ENCODE measurements at regions not wholly inside any gene's neighbourhood (a gene's known extent, or its start where the extent isn't known, plus 50 kb on each side); places are given as distances from the start of the nearest gene placed in this dataset.
A peak's percentile ranks its signal among the peaks of the same experiment; 100 is the strongest.
"Not testable (repeated sequence)": the region's sequence is repeated elsewhere in the genome, so short reads cannot be mapped to it uniquely, and the experiment has no call there.

DNA sequence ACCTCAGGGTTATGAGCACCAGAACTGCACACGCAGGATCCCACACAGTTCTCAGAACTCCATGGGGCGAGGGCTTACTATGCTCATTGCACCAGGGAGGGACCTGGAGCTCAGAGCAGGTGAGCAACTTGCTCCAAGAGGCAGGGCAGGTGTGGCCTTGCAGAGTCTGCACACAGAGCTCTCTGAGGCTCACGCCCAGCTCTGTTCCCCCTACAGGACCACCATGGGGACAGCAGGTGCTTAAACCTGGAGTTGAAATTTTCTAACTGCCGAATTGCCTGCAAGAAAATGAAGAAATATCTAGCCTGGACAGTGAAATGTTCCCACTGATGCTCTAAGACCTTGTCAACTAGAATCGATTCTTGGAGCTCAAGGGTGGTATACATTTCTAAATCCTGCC lies 49.9 kb upstream of the MSMB start:
- H3K4me1 ChIP-seq (ENCODE audit: insufficient read depth, insufficient read length) = peaks cover 12% of the 10 kb centered on the region
- not testable (repeated sequence) for H3K36me3 ChIP-seq (ENCODE audit: insufficient read depth, insufficient read length, low read length); H3K27me3 ChIP-seq (ENCODE audit: insufficient read depth, insufficient read length); H3K9ac ChIP-seq (ENCODE audit: insufficient read length, low read depth); DNase-seq (ENCODE audit: low read depth, low spot score); H3K9me3 ChIP-seq (ENCODE audit: insufficient read depth, low read length); H3K4me3 ChIP-seq (ENCODE audit: insufficient read length, low read depth)

DNA sequence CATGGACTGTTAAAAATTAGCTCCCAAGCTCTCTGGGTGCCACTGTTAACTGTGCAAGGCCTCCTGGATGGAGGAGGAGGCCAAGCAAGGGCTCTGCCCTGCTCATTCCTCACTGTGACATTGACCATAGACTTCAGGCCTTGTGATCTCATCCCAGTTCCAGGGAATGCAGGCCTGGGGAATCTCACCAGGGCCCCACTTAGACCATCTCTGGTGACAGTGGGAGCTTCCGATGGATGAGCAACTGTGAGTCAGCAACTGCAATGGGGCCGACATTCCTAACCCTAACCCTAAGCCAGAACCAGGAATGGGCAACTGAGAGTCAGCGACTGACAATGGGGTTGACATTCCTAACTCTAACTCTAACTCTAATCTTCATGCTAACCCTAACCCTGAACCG lies 50.4 kb upstream of the MSMB start:
- no peak for DNase-seq (ENCODE audit: low read depth, low spot score)
- H3K4me1 ChIP-seq (ENCODE audit: insufficient read depth, insufficient read length) = peaks cover 12% of the 10 kb centered on the region
- no peaks in the 10 kb centered on the region for H3K27me3 ChIP-seq (ENCODE audit: insufficient read depth, insufficient read length)
- TF ChIP-seq SUZ12 (IDR thresholded peaks at IDR 0.05; ENCODE audit: extremely low read depth, insufficient read depth, insufficient read length) (no peak), YY1 (IDR thresholded peaks at IDR 0.05; ENCODE audit: insufficient read depth, insufficient read length) (no peak), ZNF274 (IDR thresholded peaks at IDR 0.05; ENCODE audit: low read depth, low read length) (no peak)
- H3K9me3 ChIP-seq (ENCODE audit: insufficient read depth, low read length) = no peaks in the 10 kb centered on the region
- no peak overlapping the region for H3K9ac ChIP-seq (ENCODE audit: insufficient read length, low read depth)
- no peaks in the 10 kb centered on the region for H3K36me3 ChIP-seq (ENCODE audit: insufficient read depth, insufficient read length, low read length)
- no peak overlapping the region for H3K4me3 ChIP-seq (ENCODE audit: insufficient read length, low read depth)

DNA sequence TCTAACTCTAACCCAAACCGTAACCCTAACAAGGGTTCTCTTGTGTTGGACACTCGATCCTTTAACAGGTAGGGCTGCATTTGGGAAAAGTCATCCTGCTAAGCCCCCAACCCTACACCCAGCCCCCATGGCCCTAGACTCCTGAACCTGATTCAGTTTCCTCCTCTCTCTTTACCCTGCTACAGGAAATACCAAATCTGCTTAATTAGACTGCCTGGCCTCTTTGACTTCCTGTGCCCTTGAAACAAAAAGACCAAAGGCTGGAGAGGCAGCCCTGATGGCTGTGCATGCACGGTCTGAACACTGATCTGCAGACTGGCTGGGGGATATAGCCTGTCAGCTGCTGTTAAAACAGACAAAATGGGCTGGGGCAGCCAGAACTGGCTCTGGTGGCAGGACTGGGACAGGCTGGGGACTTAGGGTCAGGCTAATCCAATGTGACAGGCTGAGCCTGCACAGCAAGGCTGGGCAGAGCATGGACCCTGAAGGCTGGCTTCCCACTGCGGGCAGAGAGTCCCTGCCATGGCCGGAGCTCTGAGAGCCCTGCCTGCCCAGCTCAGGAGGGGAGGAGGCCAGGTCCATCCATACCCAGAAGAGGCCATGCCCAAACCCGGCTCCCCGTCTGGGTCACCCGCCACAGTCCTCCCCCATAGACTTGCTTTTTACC lies 51.0 kb upstream of the MSMB start:
- Histone ChIP-seq H3K9ac (ENCODE audit: insufficient read length, low read depth) (no peak overlapping the region), H3K4me1 (ENCODE audit: insufficient read depth, insufficient read length) (peaks cover 12% of the 10 kb centered on the region), H3K27me3 (ENCODE audit: insufficient read depth, insufficient read length) (no peaks in the 10 kb centered on the region), H3K36me3 (ENCODE audit: insufficient read depth, insufficient read length, low read length) (no peaks in the 10 kb centered on the region), H3K4me3 (ENCODE audit: insufficient read length, low read depth) (no peak overlapping the region), H3K9me3 (ENCODE audit: insufficient read depth, low read length) (no peaks in the 10 kb centered on the region)
- TF ChIP-seq SUZ12 (IDR thresholded peaks at IDR 0.05; ENCODE audit: extremely low read depth, insufficient read depth, insufficient read length) (no peak), ZNF274 (IDR thresholded peaks at IDR 0.05; ENCODE audit: low read depth, low read length) (no peak), YY1 (IDR thresholded peaks at IDR 0.05; ENCODE audit: insufficient read depth, insufficient read length) (no peak)
- no peak for DNase-seq (ENCODE audit: low read depth, low spot score)

DNA sequence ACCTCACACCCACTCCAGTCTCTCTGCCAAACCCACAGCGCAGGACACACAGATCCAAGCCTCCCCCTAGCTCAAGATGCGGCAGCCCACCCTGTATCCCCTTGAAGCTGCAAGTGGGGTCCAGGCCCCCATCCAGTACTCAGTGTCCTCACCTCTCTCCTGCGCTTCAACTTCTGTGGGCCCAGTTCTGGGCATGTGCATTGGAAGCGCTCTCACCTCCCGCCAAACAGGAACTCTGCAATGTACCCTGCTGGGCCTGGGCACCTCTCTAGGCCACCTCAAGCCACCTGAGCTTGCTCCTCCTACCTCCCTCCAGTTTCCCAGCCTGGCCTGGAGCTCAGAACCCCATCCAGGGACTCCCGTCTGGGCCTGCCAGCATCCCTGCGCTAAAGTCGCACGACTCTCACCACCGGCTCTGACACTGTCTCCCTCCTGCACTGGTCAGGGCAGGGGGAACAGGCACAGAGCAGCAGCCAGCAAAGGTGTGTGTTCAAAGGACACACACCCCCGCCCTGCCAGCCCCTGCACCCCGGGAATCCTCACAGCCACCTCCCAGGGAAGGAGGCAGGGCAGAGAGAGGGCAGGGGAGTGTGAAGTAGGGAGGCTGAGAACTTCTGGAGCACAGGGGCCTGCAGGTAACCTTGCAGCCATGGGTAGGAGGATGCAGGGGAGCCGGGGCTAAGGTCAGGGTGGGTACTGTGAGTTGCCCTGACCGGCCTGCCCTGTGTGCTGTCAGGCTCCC lies 51.7 kb upstream of the MSMB start:
- H3K36me3 ChIP-seq (ENCODE audit: insufficient read depth, insufficient read length, low read length) = no peaks in the 10 kb centered on the region
- H3K4me3 ChIP-seq (ENCODE audit: insufficient read length, low read depth) = no peak overlapping the region
- DNase-seq (ENCODE audit: low read depth, low spot score) = no peak
- TF ChIP-seq YY1 (IDR thresholded peaks at IDR 0.05; ENCODE audit: insufficient read depth, insufficient read length) (no peak), SUZ12 (IDR thresholded peaks at IDR 0.05; ENCODE audit: extremely low read depth, insufficient read depth, insufficient read length) (no peak), ZNF274 (IDR thresholded peaks at IDR 0.05; ENCODE audit: low read depth, low read length) (no peak)
- peaks cover 12% of the 10 kb centered on the region for H3K4me1 ChIP-seq (ENCODE audit: insufficient read depth, insufficient read length)
- H3K9ac ChIP-seq (ENCODE audit: insufficient read length, low read depth) = no peak overlapping the region
- H3K27me3 ChIP-seq (ENCODE audit: insufficient read depth, insufficient read length) = no peaks in the 10 kb centered on the region
- H3K9me3 ChIP-seq (ENCODE audit: insufficient read depth, low read length) = no peaks in the 10 kb centered on the region

DNA sequence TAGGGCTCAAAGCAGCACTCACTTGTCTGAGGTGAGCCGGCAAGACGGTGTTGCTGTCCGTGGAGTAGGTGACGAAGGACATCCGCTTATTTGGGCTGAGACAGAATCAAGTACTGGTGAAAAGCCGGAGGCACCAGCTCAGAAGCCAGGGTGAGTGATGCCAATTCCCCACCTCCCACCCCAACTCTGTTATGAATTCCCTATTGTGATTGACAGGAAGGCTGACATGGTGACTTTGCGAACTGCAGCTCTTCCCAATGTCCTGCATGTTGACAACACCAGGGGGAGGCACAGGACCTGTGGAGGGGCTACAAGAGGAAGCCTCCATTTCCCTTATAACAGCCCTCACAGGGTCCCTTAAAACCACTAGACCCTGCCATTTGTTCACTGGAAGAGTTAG lies 52.3 kb upstream of the MSMB start:
- peaks cover 12% of the 10 kb centered on the region for H3K4me1 ChIP-seq (ENCODE audit: insufficient read depth, insufficient read length)
- H3K9ac ChIP-seq (ENCODE audit: insufficient read length, low read depth) = no peak overlapping the region
- no peak for DNase-seq (ENCODE audit: low read depth, low spot score)
- no peaks in the 10 kb centered on the region for H3K36me3 ChIP-seq (ENCODE audit: insufficient read depth, insufficient read length, low read length)
- H3K9me3 ChIP-seq (ENCODE audit: insufficient read depth, low read length) = no peaks in the 10 kb centered on the region
- no peak overlapping the region for H3K4me3 ChIP-seq (ENCODE audit: insufficient read length, low read depth)
- TF ChIP-seq SUZ12 (IDR thresholded peaks at IDR 0.05; ENCODE audit: extremely low read depth, insufficient read depth, insufficient read length) (no peak), ZNF274 (IDR thresholded peaks at IDR 0.05; ENCODE audit: low read depth, low read length) (no peak), YY1 (IDR thresholded peaks at IDR 0.05; ENCODE audit: insufficient read depth, insufficient read length) (no peak)
- H3K27me3 ChIP-seq (ENCODE audit: insufficient read depth, insufficient read length) = no peaks in the 10 kb centered on the region

DNA sequence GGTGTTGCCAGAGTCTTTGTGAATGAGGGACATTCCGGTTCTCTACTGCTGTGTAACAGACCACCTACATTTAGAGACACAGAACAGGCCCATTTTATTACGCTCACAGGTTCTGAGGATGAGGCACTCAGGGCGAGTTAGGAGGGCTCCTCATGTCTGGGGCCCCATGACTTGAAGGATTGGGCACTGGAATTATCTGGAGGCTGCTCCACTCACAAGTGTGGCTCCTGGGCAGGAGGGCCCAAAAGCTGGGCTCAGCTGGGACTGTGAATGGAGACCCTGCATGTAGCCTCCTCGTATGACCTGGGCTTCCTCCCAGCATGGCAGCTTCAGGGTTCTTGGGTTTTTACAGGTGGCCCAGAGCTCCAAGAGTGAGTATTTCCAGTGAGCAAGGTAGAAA lies 52.9 kb upstream of the MSMB start:
- not testable (repeated sequence) for DNase-seq (ENCODE audit: low read depth, low spot score); H3K27me3 ChIP-seq (ENCODE audit: insufficient read depth, insufficient read length); H3K36me3 ChIP-seq (ENCODE audit: insufficient read depth, insufficient read length, low read length); H3K9me3 ChIP-seq (ENCODE audit: insufficient read depth, low read length); H3K9ac ChIP-seq (ENCODE audit: insufficient read length, low read depth); H3K4me3 ChIP-seq (ENCODE audit: insufficient read length, low read depth)
- peaks cover 12% of the 10 kb centered on the region for H3K4me1 ChIP-seq (ENCODE audit: insufficient read depth, insufficient read length)

DNA sequence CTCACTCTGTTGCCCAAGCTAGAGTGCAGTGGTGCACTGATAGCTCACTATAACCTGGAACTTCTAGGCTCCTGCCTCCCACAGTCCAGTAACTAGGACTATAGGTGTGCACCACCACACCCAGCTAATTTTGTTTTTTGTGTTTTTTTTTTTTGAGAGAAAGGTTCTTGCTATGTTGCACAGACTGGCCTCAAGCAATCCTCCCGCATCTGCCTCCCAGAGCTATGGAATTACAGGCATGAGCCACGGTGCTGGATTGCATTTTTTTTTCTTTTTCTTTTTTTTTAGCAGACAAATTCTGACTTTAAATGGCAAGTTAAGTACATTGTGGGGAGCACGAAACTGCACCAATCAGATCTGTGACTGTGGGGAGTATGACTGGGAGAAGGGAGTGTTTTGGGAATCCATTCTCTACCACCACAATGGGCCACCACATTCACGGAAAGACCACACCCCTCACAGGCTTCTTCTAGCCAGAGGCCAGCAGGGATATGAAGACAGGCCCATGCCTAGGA lies 58.1 kb upstream of the MSMB start:
- TF ChIP-seq SUZ12 (IDR thresholded peaks at IDR 0.05; ENCODE audit: extremely low read depth, insufficient read depth, insufficient read length) (no peak), ZNF274 (IDR thresholded peaks at IDR 0.05; ENCODE audit: low read depth, low read length) (no peak), YY1 (IDR thresholded peaks at IDR 0.05; ENCODE audit: insufficient read depth, insufficient read length) (no peak)
- DNase-seq (ENCODE audit: low read depth, low spot score) = no peak
- peaks cover 24% of the 10 kb centered on the region for H3K27me3 ChIP-seq (ENCODE audit: insufficient read depth, insufficient read length)
- H3K9me3 ChIP-seq (ENCODE audit: insufficient read depth, low read length) = no peaks in the 10 kb centered on the region
- H3K36me3 ChIP-seq (ENCODE audit: insufficient read depth, insufficient read length, low read length) = no peaks in the 10 kb centered on the region
- no peak overlapping the region for H3K4me3 ChIP-seq (ENCODE audit: insufficient read length, low read depth)
- peaks cover 2% of the 10 kb centered on the region for H3K4me1 ChIP-seq (ENCODE audit: insufficient read depth, insufficient read length)
- no peak overlapping the region for H3K9ac ChIP-seq (ENCODE audit: insufficient read length, low read depth)

DNA sequence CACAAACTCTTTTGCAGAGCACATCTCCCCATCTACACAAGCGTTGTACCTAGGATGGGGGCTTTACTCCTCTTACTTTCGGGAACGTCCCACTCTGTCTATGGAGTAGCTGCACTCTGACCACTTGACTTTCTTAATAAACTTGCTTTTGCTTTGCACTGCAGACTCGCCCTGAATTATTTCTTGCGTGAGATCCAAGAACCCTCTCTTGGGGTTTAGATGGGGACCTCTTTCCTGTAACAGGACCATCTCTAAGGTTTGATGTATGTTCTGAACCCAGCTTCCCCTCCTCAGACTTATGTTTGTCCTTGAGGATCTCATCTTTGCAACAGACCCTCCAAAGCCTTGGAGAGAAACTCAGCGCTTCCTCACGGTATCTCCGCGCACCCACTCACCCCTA lies 59.3 kb upstream of the MSMB start:
- not testable (repeated sequence) for H3K9ac ChIP-seq (ENCODE audit: insufficient read length, low read depth); DNase-seq (ENCODE audit: low read depth, low spot score); H3K36me3 ChIP-seq (ENCODE audit: insufficient read depth, insufficient read length, low read length); H3K4me3 ChIP-seq (ENCODE audit: insufficient read length, low read depth); H3K9me3 ChIP-seq (ENCODE audit: insufficient read depth, low read length); H3K4me1 ChIP-seq (ENCODE audit: insufficient read depth, insufficient read length)
- H3K27me3 ChIP-seq (ENCODE audit: insufficient read depth, insufficient read length) = peaks cover 24% of the 10 kb centered on the region

DNA sequence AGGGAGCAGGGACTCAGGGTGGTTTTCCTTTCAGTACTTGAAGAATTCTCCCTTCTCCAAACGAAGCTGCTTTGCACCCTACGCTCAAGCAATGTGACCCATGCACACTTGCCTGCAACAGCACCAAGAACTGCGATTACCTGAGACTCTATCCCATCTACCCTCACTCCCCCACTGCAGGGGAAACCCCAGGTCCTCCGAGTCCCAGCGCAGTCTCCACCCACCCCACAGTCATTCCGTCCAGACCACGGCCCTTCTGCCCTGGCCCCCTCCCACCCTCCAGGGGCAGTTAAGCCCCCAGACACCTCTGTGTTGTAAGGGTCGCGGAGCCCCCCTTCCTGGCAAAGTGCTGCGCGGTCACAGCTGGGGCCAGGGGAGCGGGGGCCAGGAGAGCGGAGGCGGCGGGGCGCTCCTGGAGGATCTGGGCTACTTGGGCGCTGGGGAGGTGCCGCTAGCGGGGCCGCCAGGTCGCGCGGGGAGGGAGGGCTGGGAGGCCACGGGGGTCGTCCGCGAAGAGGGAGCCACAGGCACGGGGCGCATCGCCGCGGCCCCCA lies 59.9 kb upstream of the MSMB start:
- Histone ChIP-seq H3K27me3 (ENCODE audit: insufficient read depth, insufficient read length) (peaks cover 24% of the 10 kb centered on the region), H3K4me3 (ENCODE audit: insufficient read length, low read depth) (peak overlapping the region; percentile 64), H3K9ac (ENCODE audit: insufficient read length, low read depth) (peak overlapping the region; percentile 76)
- not testable (repeated sequence) for DNase-seq (ENCODE audit: low read depth, low spot score); H3K9me3 ChIP-seq (ENCODE audit: insufficient read depth, low read length); H3K36me3 ChIP-seq (ENCODE audit: insufficient read depth, insufficient read length, low read length); H3K4me1 ChIP-seq (ENCODE audit: insufficient read depth, insufficient read length)
